ENCODE measurements at regions not wholly inside any gene's neighbourhood (a gene's known extent, or its start where the extent isn't known, plus 50 kb on each side); places are given as distances from the start of the nearest gene placed in this dataset.
"Not testable (repeated sequence)": the region's sequence is repeated elsewhere in the genome, so short reads cannot be mapped to it uniquely, and the experiment has no call there.

GRCh38 chr14:83298016-83298415 is 1764.4 kb upstream of the SEL1L start:
- not testable (repeated sequence) for TF ChIP-seq CTCF, POLR2A (IDR thresholded peaks at IDR 0.05)
